ENCODE measurements at regions not wholly inside any gene's neighbourhood (a gene's known extent, or its start where the extent isn't known, plus 50 kb on each side); places are given as distances from the start of the nearest gene placed in this dataset.

DNA sequence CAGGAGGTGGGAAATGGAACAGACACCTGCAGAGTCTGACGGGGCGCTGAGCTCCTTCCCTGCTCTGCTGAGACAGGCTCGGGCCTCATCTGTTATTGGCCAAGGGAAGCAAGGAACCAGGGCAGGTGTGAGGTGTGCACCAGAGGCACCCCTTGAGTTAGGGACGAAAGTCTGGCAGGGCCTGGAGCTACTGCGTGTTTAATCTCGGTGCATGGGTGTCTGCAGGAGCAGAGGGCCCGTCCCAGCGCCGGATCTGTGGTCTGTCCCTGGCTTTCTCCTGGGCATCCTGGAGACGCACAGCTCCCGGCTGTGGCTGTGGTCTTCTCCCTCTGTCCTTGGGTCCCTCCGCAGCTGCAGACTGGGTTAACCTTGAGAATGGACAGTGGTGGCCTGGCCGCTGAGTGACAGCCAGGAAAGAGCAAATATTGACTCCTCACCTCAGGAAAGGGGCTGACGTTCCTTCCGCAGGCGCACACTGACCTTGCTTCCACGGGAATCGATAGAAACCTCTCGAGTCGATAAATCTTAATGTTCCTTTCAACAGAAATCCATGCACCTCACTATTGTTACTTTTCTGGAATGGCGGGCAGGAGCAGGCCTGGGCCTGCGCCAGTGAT lies 975.6 kb downstream of the BRD1 start (continued):
- peak; percentile 39; the same call in 1 of the 2 replicates for TF ChIP-seq BCL6 (CRISPR knock-in tag; IDR thresholded peaks at IDR 0.05)
- peak; percentile 32; the same call in 1 of the 2 replicates for TF ChIP-seq GABPB1 (CRISPR knock-in tag; IDR thresholded peaks at IDR 0.05)
- TF ChIP-seq KDM3A (CRISPR knock-in tag; IDR thresholded peaks at IDR 0.05; ENCODE audit: low read depth) = no peak
- no peak for TF ChIP-seq SMARCC2 (IDR thresholded peaks at IDR 0.05)
- peak; percentile 71 for TF ChIP-seq FOXA3 (CRISPR knock-in tag; IDR thresholded peaks at IDR 0.05)
- TF ChIP-seq ZNF451 (CRISPR knock-in tag; IDR thresholded peaks at IDR 0.05) = 0 out of 2 replicates have a peak, but pooled peaks have one; percentile 26
- TF ChIP-seq ONECUT2 (CRISPR knock-in tag; IDR thresholded peaks at IDR 0.05) = peak; percentile 89
- no peak for TF ChIP-seq RAD21 (CRISPR knock-in tag; IDR thresholded peaks at IDR 0.05)
- TF ChIP-seq, protein P1, sequence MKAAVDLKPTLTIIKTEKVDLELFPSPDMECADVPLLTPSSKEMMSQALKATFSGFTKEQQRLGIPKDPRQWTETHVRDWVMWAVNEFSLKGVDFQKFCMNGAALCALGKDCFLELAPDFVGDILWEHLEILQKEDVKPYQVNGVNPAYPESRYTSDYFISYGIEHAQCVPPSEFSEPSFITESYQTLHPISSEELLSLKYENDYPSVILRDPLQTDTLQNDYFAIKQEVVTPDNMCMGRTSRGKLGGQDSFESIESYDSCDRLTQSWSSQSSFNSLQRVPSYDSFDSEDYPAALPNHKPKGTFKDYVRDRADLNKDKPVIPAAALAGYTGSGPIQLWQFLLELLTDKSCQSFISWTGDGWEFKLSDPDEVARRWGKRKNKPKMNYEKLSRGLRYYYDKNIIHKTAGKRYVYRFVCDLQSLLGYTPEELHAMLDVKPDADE (CRISPR knock-in tag; IDR thresholded peaks at IDR 0.05) = no peak
- peak; percentile 28; the same call in 1 of the 2 replicates for TF ChIP-seq ETV5 (CRISPR knock-in tag; IDR thresholded peaks at IDR 0.05; ENCODE audit: borderline replicate concordance)
- TF ChIP-seq, protein P2, sequence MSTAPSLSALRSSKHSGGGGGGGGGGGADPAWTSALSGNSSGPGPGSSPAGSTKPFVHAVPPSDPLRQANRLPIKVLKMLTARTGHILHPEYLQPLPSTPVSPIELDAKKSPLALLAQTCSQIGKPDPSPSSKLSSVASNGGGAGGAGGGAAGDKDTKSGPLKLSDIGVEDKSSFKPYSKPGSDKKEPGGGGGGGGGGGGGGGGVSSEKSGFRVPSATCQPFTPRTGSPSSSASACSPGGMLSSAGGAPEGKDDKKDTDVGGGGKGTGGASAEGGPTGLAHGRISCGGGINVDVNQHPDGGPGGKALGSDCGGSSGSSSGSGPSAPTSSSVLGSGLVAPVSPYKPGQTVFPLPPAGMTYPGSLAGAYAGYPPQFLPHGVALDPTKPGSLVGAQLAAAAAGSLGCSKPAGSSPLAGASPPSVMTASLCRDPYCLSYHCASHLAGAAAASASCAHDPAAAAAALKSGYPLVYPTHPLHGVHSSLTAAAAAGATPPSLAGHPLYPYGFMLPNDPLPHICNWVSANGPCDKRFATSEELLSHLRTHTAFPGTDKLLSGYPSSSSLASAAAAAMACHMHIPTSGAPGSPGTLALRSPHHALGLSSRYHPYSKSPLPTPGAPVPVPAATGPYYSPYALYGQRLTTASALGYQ (CRISPR knock-in tag; IDR thresholded peaks at IDR 0.05) = no peak
- no peak for TF ChIP-seq ZNF350 (CRISPR knock-in tag; IDR thresholded peaks at IDR 0.05; ENCODE audit: borderline replicate concordance, low read depth)
- TF ChIP-seq, protein P3, sequence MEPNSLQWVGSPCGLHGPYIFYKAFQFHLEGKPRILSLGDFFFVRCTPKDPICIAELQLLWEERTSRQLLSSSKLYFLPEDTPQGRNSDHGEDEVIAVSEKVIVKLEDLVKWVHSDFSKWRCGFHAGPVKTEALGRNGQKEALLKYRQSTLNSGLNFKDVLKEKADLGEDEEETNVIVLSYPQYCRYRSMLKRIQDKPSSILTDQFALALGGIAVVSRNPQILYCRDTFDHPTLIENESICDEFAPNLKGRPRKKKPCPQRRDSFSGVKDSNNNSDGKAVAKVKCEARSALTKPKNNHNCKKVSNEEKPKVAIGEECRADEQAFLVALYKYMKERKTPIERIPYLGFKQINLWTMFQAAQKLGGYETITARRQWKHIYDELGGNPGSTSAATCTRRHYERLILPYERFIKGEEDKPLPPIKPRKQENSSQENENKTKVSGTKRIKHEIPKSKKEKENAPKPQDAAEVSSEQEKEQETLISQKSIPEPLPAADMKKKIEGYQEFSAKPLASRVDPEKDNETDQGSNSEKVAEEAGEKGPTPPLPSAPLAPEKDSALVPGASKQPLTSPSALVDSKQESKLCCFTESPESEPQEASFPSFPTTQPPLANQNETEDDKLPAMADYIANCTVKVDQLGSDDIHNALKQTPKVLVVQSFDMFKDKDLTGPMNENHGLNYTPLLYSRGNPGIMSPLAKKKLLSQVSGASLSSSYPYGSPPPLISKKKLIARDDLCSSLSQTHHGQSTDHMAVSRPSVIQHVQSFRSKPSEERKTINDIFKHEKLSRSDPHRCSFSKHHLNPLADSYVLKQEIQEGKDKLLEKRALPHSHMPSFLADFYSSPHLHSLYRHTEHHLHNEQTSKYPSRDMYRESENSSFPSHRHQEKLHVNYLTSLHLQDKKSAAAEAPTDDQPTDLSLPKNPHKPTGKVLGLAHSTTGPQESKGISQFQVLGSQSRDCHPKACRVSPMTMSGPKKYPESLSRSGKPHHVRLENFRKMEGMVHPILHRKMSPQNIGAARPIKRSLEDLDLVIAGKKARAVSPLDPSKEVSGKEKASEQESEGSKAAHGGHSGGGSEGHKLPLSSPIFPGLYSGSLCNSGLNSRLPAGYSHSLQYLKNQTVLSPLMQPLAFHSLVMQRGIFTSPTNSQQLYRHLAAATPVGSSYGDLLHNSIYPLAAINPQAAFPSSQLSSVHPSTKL (CRISPR knock-in tag; IDR thresholded peaks at IDR 0.05) = peak; percentile 82
- peak; percentile 96 for TF ChIP-seq MEIS2 (CRISPR knock-in tag; IDR thresholded peaks at IDR 0.05)
- no peak for TF ChIP-seq FIP1L1 (IDR thresholded peaks at IDR 0.05; ENCODE audit: borderline replicate concordance, insufficient read depth, low read depth, low read length)
- TF ChIP-seq, protein P4, sequence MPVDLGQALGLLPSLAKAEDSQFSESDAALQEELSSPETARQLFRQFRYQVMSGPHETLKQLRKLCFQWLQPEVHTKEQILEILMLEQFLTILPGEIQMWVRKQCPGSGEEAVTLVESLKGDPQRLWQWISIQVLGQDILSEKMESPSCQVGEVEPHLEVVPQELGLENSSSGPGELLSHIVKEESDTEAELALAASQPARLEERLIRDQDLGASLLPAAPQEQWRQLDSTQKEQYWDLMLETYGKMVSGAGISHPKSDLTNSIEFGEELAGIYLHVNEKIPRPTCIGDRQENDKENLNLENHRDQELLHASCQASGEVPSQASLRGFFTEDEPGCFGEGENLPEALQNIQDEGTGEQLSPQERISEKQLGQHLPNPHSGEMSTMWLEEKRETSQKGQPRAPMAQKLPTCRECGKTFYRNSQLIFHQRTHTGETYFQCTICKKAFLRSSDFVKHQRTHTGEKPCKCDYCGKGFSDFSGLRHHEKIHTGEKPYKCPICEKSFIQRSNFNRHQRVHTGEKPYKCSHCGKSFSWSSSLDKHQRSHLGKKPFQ (CRISPR knock-in tag; IDR thresholded peaks at IDR 0.05; ENCODE audit: insufficient replicate concordance) = no peak
- peak; percentile 40; the same call in 1 of the 2 replicates for TF ChIP-seq HNF4A (CRISPR knock-in tag; IDR thresholded peaks at IDR 0.05)
- TF ChIP-seq CREM (IDR thresholded peaks at IDR 0.05) = peak; percentile 46; the same call in 1 of the 2 replicates
- TF ChIP-seq CREM (CRISPR knock-in tag; IDR thresholded peaks at IDR 0.05) = no peak
- no peak for TF ChIP-seq U2AF2 (IDR thresholded peaks at IDR 0.05; ENCODE audit: low read depth, low read length)
- TF ChIP-seq ZNF83 (CRISPR knock-in tag; IDR thresholded peaks at IDR 0.05; ENCODE audit: borderline replicate concordance) = no peak
- TF ChIP-seq GLI4 (CRISPR knock-in tag; IDR thresholded peaks at IDR 0.05; ENCODE audit: borderline replicate concordance) = no peak
- no peak for TF ChIP-seq ZNF101 (CRISPR knock-in tag; IDR thresholded peaks at IDR 0.05; ENCODE audit: borderline replicate concordance, low read depth)

Measured in HepG2 (cell line).